ENCODE measurements at regions not wholly inside any gene's neighbourhood (a gene's known extent, or its start where the extent isn't known, plus 50 kb on each side); places are given as distances from the start of the nearest gene placed in this dataset.

GRCh38 chr4:171588051-171588545 lies 225.1 kb upstream of the GALNTL6 start:
- DNase-seq = no peak
- Histone ChIP-seq H3K27me3 (no peaks in the 10 kb centered on the region), H3K4me3 (no peak overlapping the region), H3K9me3 (no peaks in the 10 kb centered on the region), H3K36me3 (no peaks in the 10 kb centered on the region)

- H3K4me3 ChIP-seq = no peak overlapping the region
- H3K36me3 ChIP-seq = no peaks in the 10 kb centered on the region
- DNase-seq = no peak
- no peaks in the 10 kb centered on the region for H3K27me3 ChIP-seq
- no peaks in the 10 kb centered on the region for H3K9me3 ChIP-seq
These were observed 229.4 kb upstream of the GALNTL6 start for GRCh38 chr4:171583790-171584189.

GRCh38 chr4:171582961-171583581 lies 230.1 kb upstream of the GALNTL6 start:
- no peaks in the 10 kb centered on the region for H3K9me3 ChIP-seq
- no peaks in the 10 kb centered on the region for H3K27me3 ChIP-seq
- no peaks in the 10 kb centered on the region for H3K36me3 ChIP-seq
- DNase-seq = no peak
- no peak overlapping the region for H3K4me3 ChIP-seq

GRCh38 chr4:171573181-171573580 lies 240.0 kb upstream of the GALNTL6 start:
- no peaks in the 10 kb centered on the region for H3K36me3 ChIP-seq
- H3K4me3 ChIP-seq = no peak overlapping the region
- H3K27me3 ChIP-seq = no peaks in the 10 kb centered on the region
- no peak for DNase-seq
- H3K9me3 ChIP-seq = no peaks in the 10 kb centered on the region

- no peaks in the 10 kb centered on the region for H3K27me3 ChIP-seq
- no peak for DNase-seq
- no peaks in the 10 kb centered on the region for H3K9me3 ChIP-seq
- H3K4me3 ChIP-seq = no peak overlapping the region
- no peaks in the 10 kb centered on the region for H3K36me3 ChIP-seq
These were observed 247.9 kb upstream of the GALNTL6 start for GRCh38 chr4:171565130-171565788.

GRCh38 chr4:171561419-171561818 lies 251.8 kb upstream of the GALNTL6 start:
- DNase-seq = no peak

GRCh38 chr4:171553961-171554360 lies 259.2 kb upstream of the GALNTL6 start:
- H3K27me3 ChIP-seq = no peaks in the 10 kb centered on the region
- H3K4me3 ChIP-seq = no peak overlapping the region
- H3K36me3 ChIP-seq = no peaks in the 10 kb centered on the region
- DNase-seq = no peak
- H3K9me3 ChIP-seq = no peaks in the 10 kb centered on the region

More at GRCh38 chr4:171561419-171561818, 251.8 kb upstream of the GALNTL6 start:
- H3K9me3 ChIP-seq = no peaks in the 10 kb centered on the region
- H3K27me3 ChIP-seq = no peaks in the 10 kb centered on the region
- no peaks in the 10 kb centered on the region for H3K36me3 ChIP-seq
- H3K4me3 ChIP-seq = no peak overlapping the region

- Histone ChIP-seq H3K4me3 (no peak overlapping the region), H3K27me3 (no peaks in the 10 kb centered on the region), H3K36me3 (no peaks in the 10 kb centered on the region), H3K9me3 (no peaks in the 10 kb centered on the region)
- DNase-seq = no peak
These were observed 270.6 kb upstream of the GALNTL6 start for GRCh38 chr4:171542640-171543039.

- no peaks in the 10 kb centered on the region for H3K36me3 ChIP-seq
- DNase-seq = no peak
- no peaks in the 10 kb centered on the region for H3K9me3 ChIP-seq
- no peak overlapping the region for H3K4me3 ChIP-seq
- H3K27me3 ChIP-seq = no peaks in the 10 kb centered on the region
These were observed 274.6 kb upstream of the GALNTL6 start for GRCh38 chr4:171538601-171539100.

GRCh38 chr4:171534391-171534790 lies 278.8 kb upstream of the GALNTL6 start:
- H3K4me3 ChIP-seq = no peak overlapping the region
- no peaks in the 10 kb centered on the region for H3K36me3 ChIP-seq
- no peaks in the 10 kb centered on the region for H3K27me3 ChIP-seq
- no peak for DNase-seq
- no peaks in the 10 kb centered on the region for H3K9me3 ChIP-seq

GRCh38 chr4:171532968-171533367 lies 280.2 kb upstream of the GALNTL6 start:
- Histone ChIP-seq H3K27me3 (no peaks in the 10 kb centered on the region), H3K36me3 (no peaks in the 10 kb centered on the region), H3K9me3 (no peaks in the 10 kb centered on the region), H3K4me3 (no peak overlapping the region)
- DNase-seq = no peak

GRCh38 chr4:171524903-171525302 lies 288.3 kb upstream of the GALNTL6 start:
- DNase-seq = no peak

GRCh38 chr4:171521726-171522125 lies 291.5 kb upstream of the GALNTL6 start:
- DNase-seq = no peak
- Histone ChIP-seq H3K27me3 (no peaks in the 10 kb centered on the region), H3K4me3 (no peak overlapping the region), H3K9me3 (no peaks in the 10 kb centered on the region), H3K36me3 (no peaks in the 10 kb centered on the region)

More at GRCh38 chr4:171524903-171525302, 288.3 kb upstream of the GALNTL6 start:
- Histone ChIP-seq H3K4me3 (no peak overlapping the region), H3K36me3 (no peaks in the 10 kb centered on the region), H3K27me3 (no peaks in the 10 kb centered on the region), H3K9me3 (no peaks in the 10 kb centered on the region)

GRCh38 chr4:171519457-171519856 lies 293.7 kb upstream of the GALNTL6 start:
- Histone ChIP-seq H3K9me3 (no peaks in the 10 kb centered on the region), H3K4me3 (no peak overlapping the region), H3K36me3 (no peaks in the 10 kb centered on the region), H3K27me3 (no peaks in the 10 kb centered on the region)
- no peak for DNase-seq

- no peaks in the 10 kb centered on the region for H3K36me3 ChIP-seq
- H3K4me3 ChIP-seq = no peak overlapping the region
- no peak for DNase-seq
- H3K27me3 ChIP-seq = no peaks in the 10 kb centered on the region
- no peaks in the 10 kb centered on the region for H3K9me3 ChIP-seq
These were observed 295.3 kb upstream of the GALNTL6 start for GRCh38 chr4:171517883-171518282.

GRCh38 chr4:171516694-171517093 lies 296.5 kb upstream of the GALNTL6 start:
- Histone ChIP-seq H3K27me3 (no peaks in the 10 kb centered on the region), H3K4me3 (no peak overlapping the region), H3K36me3 (no peaks in the 10 kb centered on the region), H3K9me3 (no peaks in the 10 kb centered on the region)
- DNase-seq = no peak

GRCh38 chr4:171484681-171485080 lies 328.5 kb upstream of the GALNTL6 start:
- Histone ChIP-seq H3K9me3 (no peaks in the 10 kb centered on the region), H3K4me3 (no peak overlapping the region), H3K27me3 (no peaks in the 10 kb centered on the region), H3K36me3 (no peaks in the 10 kb centered on the region)
- DNase-seq = no peak

- DNase-seq = no peak
- no peak overlapping the region for H3K4me3 ChIP-seq
- H3K9me3 ChIP-seq = no peaks in the 10 kb centered on the region
- H3K27me3 ChIP-seq = no peaks in the 10 kb centered on the region
- no peaks in the 10 kb centered on the region for H3K36me3 ChIP-seq
These were observed 335.0 kb upstream of the GALNTL6 start for GRCh38 chr4:171478181-171478580.
